ENCODE measurements at regions not wholly inside any gene's neighbourhood (a gene's known extent, or its start where the extent isn't known, plus 50 kb on each side); places are given as distances from the start of the nearest gene placed in this dataset.
A peak's percentile ranks its signal among the peaks of the same experiment; 100 is the strongest.
"Not testable (repeated sequence)": the region's sequence is repeated elsewhere in the genome, so short reads cannot be mapped to it uniquely, and the experiment has no call there.

GRCh38 chr6:28657769-28658465 is 132.2 kb downstream of the GPX5 start:
- DNase-seq (ENCODE audit: low spot score): peak; percentile 66

GRCh38 chr6:28658475-28659249 is 133.0 kb downstream of the GPX5 start:
- peak; percentile 50 for DNase-seq (ENCODE audit: low spot score)

GRCh38 chr6:28659250-28659566 is 133.5 kb downstream of the GPX5 start:
- no peak for DNase-seq (ENCODE audit: low spot score)

GRCh38 chr6:28661097-28661713 is 135.5 kb downstream of the GPX5 start:
- DNase-seq (ENCODE audit: low spot score): no peak

- no peak for DNase-seq (ENCODE audit: low spot score)
These were observed 139.3 kb downstream of the GPX5 start for GRCh38 chr6:28664870-28665396.

- peak; percentile 29 for DNase-seq (ENCODE audit: low spot score)
These were observed 147.7 kb downstream of the GPX5 start for GRCh38 chr6:28673417-28673786.

- DNase-seq (ENCODE audit: low spot score): peak; percentile 76
These were observed 148.3 kb downstream of the GPX5 start for GRCh38 chr6:28673787-28674671.

- DNase-seq (ENCODE audit: low spot score): no peak
These were observed 149.9 kb downstream of the GPX5 start for GRCh38 chr6:28675600-28675999.

GRCh38 chr6:28682542-28682941 is 156.9 kb downstream of the GPX5 start:
- DNase-seq (ENCODE audit: low spot score): no peak

GRCh38 chr6:28682956-28683685 is 157.4 kb downstream of the GPX5 start:
- peak; percentile 42 for DNase-seq (ENCODE audit: low spot score)

- peak; percentile 64 for DNase-seq (ENCODE audit: low spot score)
These were observed 158.4 kb downstream of the GPX5 start for GRCh38 chr6:28683945-28684538.

- not testable (repeated sequence) for DNase-seq (ENCODE audit: low spot score)
These were observed 160.3 kb downstream of the GPX5 start for GRCh38 chr6:28685960-28686359.

- peak; percentile 90 for DNase-seq (ENCODE audit: low spot score)
These were observed 160.9 kb downstream of the GPX5 start for GRCh38 chr6:28686446-28687027.

GRCh38 chr6:28687309-28687981 is 161.8 kb downstream of the GPX5 start:
- not testable (repeated sequence) for DNase-seq (ENCODE audit: low spot score)

- DNase-seq (ENCODE audit: low spot score): not testable (repeated sequence)
These were observed 166.3 kb downstream of the GPX5 start for GRCh38 chr6:28691991-28692390.

- DNase-seq (ENCODE audit: low spot score): no peak
These were observed 167.5 kb downstream of the GPX5 start for GRCh38 chr6:28693033-28693750.

- no peak for DNase-seq (ENCODE audit: low spot score)
These were observed 168.2 kb downstream of the GPX5 start for GRCh38 chr6:28693751-28694443.

GRCh38 chr6:28695715-28696114 is 170.0 kb downstream of the GPX5 start:
- DNase-seq (ENCODE audit: low spot score): no peak

All from HT-29 (cell line).